Astrocyte of the spinal cord (primary cell): ENCODE measurements at regions not wholly inside any gene's neighbourhood (a gene's known extent, or its start where the extent isn't known, plus 50 kb on each side); places are given as distances from the start of the nearest gene placed in this dataset.

Experiments
- DNase-seq: peaks from one replicate; pipeline ENCODE4 v3.0.0; 2011; ENCODE audit warnings: low read depth, low spot score
- H3K4me3 ChIP-seq: 2 replicates; pipeline ENCODE4 v1.5.1; 2011; ENCODE audit warnings: low read depth, mild to moderate bottlenecking, low read length, moderate library complexity
- CTCF ChIP-seq: IDR thresholded peaks from 2 replicates; pipeline ENCODE4 v1.5.1; 2012; ENCODE audit warnings: low read depth, mild to moderate bottlenecking, low read length, inconsistent platforms
- in situ Hi-C: cut with HindIII; loops from 2 replicates; pipeline ENCODE4 v1.10.0; 2017; ENCODE audit warnings: low sequenced_read_pairs

GRCh38 chr13:111634410-111634809, 314.0 kb downstream of the TEX29 start:
- TF ChIP-seq CTCF, result no peak
- H3K4me3 ChIP-seq, result no peak overlapping the region
- in situ Hi-C loops, result no loop called here
- DNase-seq, result no peak

- TF ChIP-seq CTCF, result no peak
- H3K4me3 ChIP-seq, result no peak overlapping the region
- DNase-seq, result no peak
- in situ Hi-C loops, result no loop called here
Observed at GRCh38 chr13:111636271-111636670, 315.8 kb downstream of the TEX29 start.

- H3K4me3 ChIP-seq, result no peak overlapping the region
- in situ Hi-C loops, result no loop called here
- no peak for DNase-seq
- no peak for TF ChIP-seq CTCF
Observed at GRCh38 chr13:111636804-111637203, 316.4 kb downstream of the TEX29 start.

DNA sequence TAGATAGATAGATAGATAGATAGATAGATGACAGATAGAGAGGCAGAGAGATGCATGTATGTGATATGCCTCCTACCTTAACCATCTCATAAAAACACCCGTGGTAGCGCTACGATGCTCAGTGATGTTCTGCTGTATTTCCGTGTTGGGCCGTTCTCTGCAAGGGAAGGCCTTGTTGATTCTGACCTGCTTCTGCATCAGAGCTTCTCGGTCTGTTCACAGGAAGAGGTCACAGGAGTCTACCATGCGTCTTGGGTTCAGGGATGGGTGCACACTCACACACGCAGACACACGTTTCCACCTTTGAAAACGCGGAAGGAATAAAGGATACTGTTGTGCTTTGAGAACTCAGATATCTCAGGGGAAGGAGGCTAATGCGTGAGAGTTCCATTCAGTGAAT, 316.9 kb downstream of the TEX29 start:
- H3K4me3 ChIP-seq, result no peak overlapping the region
- DNase-seq, result no peak
- no peak for TF ChIP-seq CTCF
- in situ Hi-C loops, result no loop called here

DNA sequence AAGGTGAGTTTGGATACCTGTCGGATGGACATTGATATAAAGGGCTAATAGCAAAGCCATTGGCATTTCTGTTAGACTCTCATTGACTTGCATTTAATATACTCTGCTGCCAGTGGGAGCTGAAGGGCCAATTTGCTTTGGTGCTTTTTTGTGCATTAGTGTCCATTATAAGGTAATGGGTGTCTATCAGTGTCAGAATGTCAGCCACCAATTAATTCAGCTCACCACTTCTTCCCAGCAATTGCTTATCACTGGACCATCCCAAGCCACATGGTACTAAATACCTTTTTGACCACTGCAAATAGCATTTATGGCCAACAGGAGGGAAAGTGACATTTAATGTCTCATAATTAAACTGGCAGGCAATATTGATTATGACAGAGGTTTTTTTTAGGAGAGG, 317.8 kb downstream of the TEX29 start:
- TF ChIP-seq CTCF, result no peak
- in situ Hi-C loops, result no loop called here
- H3K4me3 ChIP-seq, result no peak overlapping the region
- no peak for DNase-seq

DNA sequence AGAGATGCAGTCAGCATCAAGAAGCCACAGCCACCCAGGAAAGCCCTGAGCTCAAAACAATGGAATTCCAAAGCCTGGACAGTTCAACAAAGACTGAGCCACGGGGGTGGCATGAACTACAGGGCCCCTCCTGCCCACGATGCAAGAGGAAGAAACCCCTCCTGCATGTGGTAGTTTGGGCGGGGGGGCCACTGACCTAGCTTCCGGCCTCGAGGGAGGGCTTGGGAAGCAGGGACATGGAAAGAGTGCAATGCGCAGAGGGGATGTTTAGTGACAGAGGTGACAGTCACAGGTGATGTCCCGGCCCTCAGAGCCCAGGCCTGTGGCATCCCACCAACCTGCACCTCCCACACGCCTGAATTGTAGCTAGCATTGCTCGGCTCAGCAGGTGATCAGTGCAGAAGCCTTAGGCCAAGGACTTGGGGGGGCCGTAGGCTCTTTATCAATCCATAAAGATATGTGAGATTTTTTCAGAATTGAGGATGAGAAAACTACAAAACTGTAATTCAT, 318.8 kb downstream of the TEX29 start:
- TF ChIP-seq CTCF, result no peak
- in situ Hi-C loops, result no loop called here
- H3K4me3 ChIP-seq, result no peak overlapping the region
- DNase-seq, result no peak

DNA sequence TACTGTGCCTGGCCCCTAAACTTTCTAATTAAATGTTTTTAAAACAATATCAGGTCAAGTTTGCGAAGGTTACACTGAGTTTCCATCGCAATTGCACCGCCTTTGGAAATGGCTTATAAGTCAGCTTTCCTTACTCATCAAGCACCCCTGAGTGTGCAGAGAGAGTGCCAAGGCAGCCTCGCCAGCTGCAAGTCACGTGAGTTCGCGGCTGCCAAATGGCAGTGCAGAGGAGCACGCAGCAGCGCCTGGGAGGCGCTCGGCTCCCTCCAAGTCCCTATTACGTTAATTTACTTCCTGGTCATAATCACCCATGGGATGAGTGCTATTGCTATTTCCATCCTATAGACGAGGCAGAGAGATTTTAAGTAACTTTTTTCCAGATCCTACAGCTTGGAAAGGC, 319.6 kb downstream of the TEX29 start:
- TF ChIP-seq CTCF, result no peak
- H3K4me3 ChIP-seq, result no peak overlapping the region
- in situ Hi-C loops, result no loop called here
- DNase-seq, result no peak
